Spleen (tissue), 11 donors: ENCODE measurements at regions not wholly inside any gene's neighbourhood (a gene's known extent, or its start where the extent isn't known, plus 50 kb on each side); places are given as distances from the start of the nearest gene placed in this dataset.

Experiments used
- DNase-seq: peaks from one replicate; pipeline ENCODE4 v3.0.0-alpha.2; 2020
- H3K27ac ChIP-seq, 8 donors: fragments of 200-600 bp; sonication (generic) in 7 of 8; 1 replicate in 4 of 8; 2 replicates in 4 of 8; pipeline versions ENCODE4 v1.5.0 to v1.8.0; 2016 to 2021; ENCODE audit warnings: inconsistent platforms in 4 of 8, mild to moderate bottlenecking in 4 of 8, moderate library complexity in 1 of 8
- H3K27me3 ChIP-seq, 7 donors: fragments of 200-600 bp; sonication (generic) in 6 of 7; replicated peaks in 1 of 7; 1 replicate in 4 of 7; 2 replicates in 3 of 7; pipeline versions ENCODE4 v1.5.0 to v1.8.0; 2016 to 2021; ENCODE audit warnings: inconsistent platforms in 3 of 7, mild to moderate bottlenecking in 1 of 7
- H3K36me3 ChIP-seq, 6 donors: fragments of 200-600 bp; sonication (generic) in 5 of 6; 1 replicate in 4 of 6; 2 replicates in 2 of 6; pipeline versions ENCODE4 v1.5.0 to v1.8.0; 2016 to 2021; ENCODE audit warnings: inconsistent platforms in 2 of 6
- H3K4me1 ChIP-seq, 6 donors: fragments of 200-600 bp; sonication (generic) in 5 of 6; 1 replicate in 3 of 6; 2 replicates in 3 of 6; pipeline versions ENCODE4 v1.5.0 to v1.8.0; 2016 to 2021; ENCODE audit warnings: inconsistent platforms in 3 of 6
- H3K4me3 ChIP-seq, 8 donors: fragments of 200-600 bp; sonication (generic) in 7 of 8; 1 replicate in 4 of 8; 2 replicates in 4 of 8; pipeline versions ENCODE4 v1.5.0 to v1.8.0; 2016 to 2021; ENCODE audit warnings: inconsistent platforms in 4 of 8, mild to moderate bottlenecking in 4 of 8, moderate library complexity in 2 of 8
- H3K9me3 ChIP-seq, 8 donors: fragments of 200-600 bp; sonication (generic) in 7 of 8; 1 replicate in 4 of 8; 2 replicates in 4 of 8; pipeline versions ENCODE4 v1.5.0 to v1.8.0; 2016 to 2021; ENCODE audit warnings: inconsistent platforms in 4 of 8
- CTCF ChIP-seq, 11 experiments: fragments of 200-600 bp in 7 of 11; fragments of 450-650 bp in 4 of 11; sonication (generic) in 4 of 11; IDR thresholded peaks in 8 of 11; conservative IDR thresholded peaks in 3 of 11; 1 replicate in 7 of 11; 2 replicates in 4 of 11; pipeline versions ENCODE4 v1.4.0 to v1.8.0; 2016 to 2021; ENCODE audit warnings: antibody characterized with exemption in 11 of 11, inconsistent platforms in 4 of 11, mild to moderate bottlenecking in 1 of 11
- POLR2A ChIP-seq, 3 donors: fragments of 450-650 bp; IDR thresholded peaks; one replicate each; pipeline ENCODE4 v1.5.1; 2017; ENCODE audit warnings: antibody characterized with exemption in 3 of 3, mild to moderate bottlenecking in 1 of 3
- POLR2AphosphoS5 ChIP-seq, 3 donors: sonication (generic); formaldehyde crosslinking; IDR thresholded peaks; one replicate each; pipeline ENCODE4 v1.5.1; 2017; ENCODE audit warnings: antibody characterized with exemption in 3 of 3
- WGBS, 5 donors: extraction: QIAGEN DNeasy Blood & Tissue Kit in 3 of 5; methylation state at CpG; one replicate each; pipeline versions ENCODE4 v1.1.5 to v1.1.7; 2013 to 2018; 5-methylcytosine and 5-hydroxymethylcytosine counted together
- intact Hi-C: fragments of 100-400 bp; cut with DNase I; formaldehyde crosslinking; loops from one replicate; pipeline ENCODE4 v1.15.0; 2023; ENCODE audit warnings: low total_unique reads
- donor health status: healthy with polysubstance abuse.
- donor health status: DM: no; HTN: no; CAD: no; lungs with moderate emphysema.
- donor health status: DM: no; HTN: no; CAD: no.
- donor health status: Bipolar disorder and iron deficiency.
- donor health status: healthy.
- donor health status: DM: no; HTN: no; CAD: no.
- donor health status: DM: yes; HTN: yes; CAD: no.

GRCh38 chr11:42906226-42906625 is 405.6 kb upstream of the API5 start:
- Histone ChIP-seq H3K36me3 (no peaks in the 10 kb centered on the region), H3K4me3 (no peak overlapping the region), H3K27ac (no peak overlapping the region), H3K27me3 (no peaks in the 10 kb centered on the region), H3K4me1 (no peaks in the 10 kb centered on the region), H3K9me3 (peaks cover 0 to 34% (median 0%) of the 10 kb centered on the region in 8 donors)
- no peak for DNase-seq
- TF ChIP-seq POLR2A (IDR thresholded peaks at IDR 0.05): no peak
- no peak for TF ChIP-seq POLR2AphosphoS5 (IDR thresholded peaks at IDR 0.05)
- no peak for TF ChIP-seq CTCF (IDR thresholded peaks at IDR 0.05 in 8 of 11, conservative IDR thresholded peaks at IDR 0.05 in 3 of 11)
- WGBS, 5 donors: 65 to 79% (median 70%) methylated on average over 7 of the region's 7 CpGs
- intact Hi-C loops: no loop called here

- H3K9me3 ChIP-seq: peaks cover 0 to 60% (median 27%) of the 10 kb centered on the region in 8 donors
- H3K27me3 ChIP-seq: no peaks in the 10 kb centered on the region
- no peak overlapping the region for H3K4me3 ChIP-seq
- no peaks in the 10 kb centered on the region for H3K4me1 ChIP-seq
- no peak overlapping the region for H3K27ac ChIP-seq
- TF ChIP-seq POLR2A (IDR thresholded peaks at IDR 0.05) (no peak), POLR2AphosphoS5 (IDR thresholded peaks at IDR 0.05) (no peak), CTCF (IDR thresholded peaks at IDR 0.05 in 8 of 11, conservative IDR thresholded peaks at IDR 0.05 in 3 of 11) (no peak)
- H3K36me3 ChIP-seq: no peaks in the 10 kb centered on the region
- DNase-seq: no peak
- intact Hi-C loops: no loop called here
- WGBS, 5 donors: 69 to 82% (median 79%) methylated on average over 2 of the region's 2 CpGs
Measured at GRCh38 chr11:42913731-42914130, 398.1 kb upstream of the API5 start.

- no peaks in the 10 kb centered on the region for H3K36me3 ChIP-seq
- no peak overlapping the region for H3K27ac ChIP-seq
- no peak for DNase-seq
- peaks cover 0 to 28% (median 9%) of the 10 kb centered on the region in 8 donors for H3K9me3 ChIP-seq
- H3K4me3 ChIP-seq: no peak overlapping the region
- intact Hi-C loops: no loop called here
- no peaks in the 10 kb centered on the region for H3K27me3 ChIP-seq
- TF ChIP-seq POLR2A (IDR thresholded peaks at IDR 0.05) (no peak), POLR2AphosphoS5 (IDR thresholded peaks at IDR 0.05) (no peak), CTCF (IDR thresholded peaks at IDR 0.05 in 8 of 11, conservative IDR thresholded peaks at IDR 0.05 in 3 of 11) (no peak)
- no peaks in the 10 kb centered on the region for H3K4me1 ChIP-seq
- 43 to 57% (median 51%) methylated on average over 3 of the region's 3 CpGs for WGBS, 5 donors
Measured at GRCh38 chr11:42923651-42924050, 388.1 kb upstream of the API5 start.

GRCh38 chr11:42925916-42926315 is 385.9 kb upstream of the API5 start:
- no peaks in the 10 kb centered on the region for H3K27me3 ChIP-seq
- no peaks in the 10 kb centered on the region for H3K36me3 ChIP-seq
- intact Hi-C loops: no loop called here
- 89 to 98% (median 91%) methylated on average over 3 of the region's 3 CpGs for WGBS, 5 donors
- peaks cover 0 to 16% (median 5%) of the 10 kb centered on the region in 8 donors for H3K9me3 ChIP-seq
- H3K4me3 ChIP-seq: no peak overlapping the region
- DNase-seq: no peak
- TF ChIP-seq POLR2AphosphoS5 (IDR thresholded peaks at IDR 0.05) (no peak), CTCF (IDR thresholded peaks at IDR 0.05 in 8 of 11, conservative IDR thresholded peaks at IDR 0.05 in 3 of 11) (no peak), POLR2A (IDR thresholded peaks at IDR 0.05) (no peak)
- H3K27ac ChIP-seq: no peak overlapping the region
- H3K4me1 ChIP-seq: no peaks in the 10 kb centered on the region
